ENCODE measurements at regions not wholly inside any gene's neighbourhood (a gene's known extent, or its start where the extent isn't known, plus 50 kb on each side); places are given as distances from the start of the nearest gene placed in this dataset.
"Not testable (repeated sequence)": the region's sequence is repeated elsewhere in the genome, so short reads cannot be mapped to it uniquely, and the experiment has no call there.

DNA sequence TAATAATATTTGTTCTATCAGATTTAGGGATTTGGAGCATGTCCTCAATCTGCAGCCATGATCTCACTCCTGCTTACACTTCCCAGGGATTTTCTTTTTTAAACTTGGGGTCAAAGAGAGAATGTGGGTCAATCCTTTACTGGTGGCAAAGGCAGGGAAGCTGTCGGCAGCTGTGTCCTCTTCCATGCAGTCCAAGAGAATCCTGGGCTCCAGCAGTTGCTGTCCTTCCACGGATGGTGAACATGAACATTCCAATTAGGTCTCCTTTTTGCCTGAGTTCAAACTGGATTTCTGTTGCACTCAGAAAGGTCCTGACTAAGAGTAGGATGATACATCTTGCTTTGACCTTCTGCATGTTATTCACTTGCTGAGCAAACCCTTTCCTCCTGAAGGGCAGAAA is 73.9 kb downstream of the ARL6IP4 start:
- TF ChIP-seq, protein P1, sequence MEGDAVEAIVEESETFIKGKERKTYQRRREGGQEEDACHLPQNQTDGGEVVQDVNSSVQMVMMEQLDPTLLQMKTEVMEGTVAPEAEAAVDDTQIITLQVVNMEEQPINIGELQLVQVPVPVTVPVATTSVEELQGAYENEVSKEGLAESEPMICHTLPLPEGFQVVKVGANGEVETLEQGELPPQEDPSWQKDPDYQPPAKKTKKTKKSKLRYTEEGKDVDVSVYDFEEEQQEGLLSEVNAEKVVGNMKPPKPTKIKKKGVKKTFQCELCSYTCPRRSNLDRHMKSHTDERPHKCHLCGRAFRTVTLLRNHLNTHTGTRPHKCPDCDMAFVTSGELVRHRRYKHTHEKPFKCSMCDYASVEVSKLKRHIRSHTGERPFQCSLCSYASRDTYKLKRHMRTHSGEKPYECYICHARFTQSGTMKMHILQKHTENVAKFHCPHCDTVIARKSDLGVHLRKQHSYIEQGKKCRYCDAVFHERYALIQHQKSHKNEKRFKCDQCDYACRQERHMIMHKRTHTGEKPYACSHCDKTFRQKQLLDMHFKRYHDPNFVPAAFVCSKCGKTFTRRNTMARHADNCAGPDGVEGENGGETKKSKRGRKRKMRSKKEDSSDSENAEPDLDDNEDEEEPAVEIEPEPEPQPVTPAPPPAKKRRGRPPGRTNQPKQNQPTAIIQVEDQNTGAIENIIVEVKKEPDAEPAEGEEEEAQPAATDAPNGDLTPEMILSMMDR (IDR thresholded peaks at IDR 0.05; ENCODE audit: extremely low read depth, missing control alignments), result no peak
- no peak for DNase-seq (ENCODE audit: low spot score)

DNA sequence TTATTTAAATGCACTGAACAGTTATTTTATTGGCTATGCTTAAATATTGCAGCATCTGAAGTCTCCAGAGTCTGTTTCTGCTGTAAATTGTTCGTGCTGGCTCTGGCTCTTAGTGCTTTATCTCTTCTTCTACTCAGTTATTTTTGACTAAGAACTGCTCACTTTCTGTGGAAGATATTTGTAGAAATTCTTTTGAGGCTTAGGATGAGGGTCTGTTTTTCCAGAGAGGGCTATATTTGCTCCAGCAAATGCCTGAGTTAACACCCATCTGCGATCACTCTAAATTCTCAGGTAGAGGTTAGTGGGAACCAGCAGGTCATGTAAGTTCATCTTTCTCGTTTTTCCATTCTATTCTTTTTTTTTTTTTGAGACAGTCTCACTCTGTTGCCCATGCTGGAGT is 71.1 kb downstream of the ARL6IP4 start:
- no peak for DNase-seq (ENCODE audit: low spot score)
- TF ChIP-seq, protein P1 (IDR thresholded peaks at IDR 0.05; ENCODE audit: extremely low read depth, missing control alignments), result no peak

GRCh38 chr12:123050913-123051312 is 70.4 kb downstream of the ARL6IP4 start:
- DNase-seq (ENCODE audit: low spot score), result no peak
- TF ChIP-seq, protein P1 (IDR thresholded peaks at IDR 0.05; ENCODE audit: extremely low read depth, missing control alignments), result no peak

- DNase-seq (ENCODE audit: low spot score), result no peak
- TF ChIP-seq, protein P1 (IDR thresholded peaks at IDR 0.05; ENCODE audit: extremely low read depth, missing control alignments), result no peak
Observed at GRCh38 chr12:123050331-123050831, 69.9 kb downstream of the ARL6IP4 start.

- TF ChIP-seq, protein P1 (IDR thresholded peaks at IDR 0.05; ENCODE audit: extremely low read depth, missing control alignments), result no peak
- no peak for DNase-seq (ENCODE audit: low spot score)
Observed at GRCh38 chr12:123049398-123050240, 69.1 kb downstream of the ARL6IP4 start.

- DNase-seq (ENCODE audit: low spot score), result not testable (repeated sequence)
Observed at GRCh38 chr12:123047892-123048291, 67.4 kb downstream of the ARL6IP4 start.

DNA sequence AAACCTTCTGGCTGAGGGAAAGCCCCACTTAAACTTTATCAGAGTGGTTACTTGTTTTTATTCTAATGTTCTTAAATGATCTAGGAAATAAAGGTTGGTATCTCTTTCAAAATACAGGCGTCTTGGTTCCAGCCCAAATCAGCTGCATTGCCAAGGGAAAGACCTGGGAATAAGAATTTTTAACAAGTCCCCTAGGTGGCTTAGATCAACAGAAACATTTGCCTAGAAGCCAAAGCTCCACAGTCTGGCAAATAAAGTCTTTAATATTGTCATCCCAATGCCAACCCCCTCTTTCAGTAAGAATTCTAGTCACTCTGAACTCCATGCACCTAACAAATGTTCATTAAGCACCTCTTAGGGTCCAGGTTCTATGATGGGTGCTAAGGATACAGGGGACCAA is 66.8 kb downstream of the ARL6IP4 start:
- DNase-seq (ENCODE audit: low spot score), result no peak
- TF ChIP-seq, protein P1 (IDR thresholded peaks at IDR 0.05; ENCODE audit: extremely low read depth, missing control alignments), result no peak

DNA sequence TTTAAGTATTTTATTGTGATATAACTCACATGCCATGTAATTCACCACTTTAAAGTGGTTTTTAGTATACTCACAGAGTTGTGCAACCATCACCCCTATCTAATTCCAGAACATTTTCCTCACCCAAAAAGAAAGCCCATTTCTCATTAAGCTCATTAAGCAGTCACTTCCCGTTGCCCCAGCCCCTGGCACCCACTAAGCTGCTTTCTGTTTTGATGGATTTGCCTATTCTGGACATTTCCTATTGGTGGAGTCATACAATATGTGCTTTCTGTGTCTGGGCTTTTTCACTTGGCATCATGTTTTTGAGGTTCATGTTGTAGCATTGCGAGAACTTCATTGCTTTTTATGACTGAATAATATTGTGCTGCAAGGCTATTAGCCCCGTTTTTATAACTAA is 66.0 kb downstream of the ARL6IP4 start:
- no peak for DNase-seq (ENCODE audit: low spot score)
- TF ChIP-seq, protein P1 (IDR thresholded peaks at IDR 0.05; ENCODE audit: extremely low read depth, missing control alignments), result no peak

Data from GM20000 (cell line).